Body of pancreas (tissue), 4 donors: ENCODE measurements at regions not wholly inside any gene's neighbourhood (a gene's known extent, or its start where the extent isn't known, plus 50 kb on each side); places are given as distances from the start of the nearest gene placed in this dataset.

Experiments used
- ATAC-seq: fragments of 150-250 bp; one replicate; pipeline ENCODE4 v1.9.1; 2016
- DNase-seq, 4 donors: peaks; one replicate each; pipeline ENCODE4 v3.0.0-alpha.2; 2019
- H3K27ac ChIP-seq, 4 donors: fragments of 200-600 bp; sonication (generic); 1 replicate in 3 of 4; 2 replicates in 1 of 4; pipeline versions ENCODE4 v1.5.1 to v1.6.1; 2016 to 2019; ENCODE audit warnings: mild to moderate bottlenecking in 1 of 4, mixed read lengths in 1 of 4, moderate library complexity in 1 of 4
- H3K27me3 ChIP-seq, 2 donors: fragments of 200-600 bp; sonication (generic); one replicate each; pipeline ENCODE4 v1.6.0; 2016; ENCODE audit warnings: mild to moderate bottlenecking in 1 of 2
- H3K36me3 ChIP-seq, 2 donors: fragments of 200-600 bp; sonication (generic); replicated peaks in 1 of 2; 2 replicates each; pipeline ENCODE4 v1.5.1; 2016; ENCODE audit warnings: low read depth in 2 of 2; ENCODE audit not compliant: insufficient read depth in 1 of 2
- H3K4me1 ChIP-seq: fragments of 200-600 bp; sonication (generic); one replicate; pipeline ENCODE4 v1.6.0; 2016
- H3K4me3 ChIP-seq, 2 donors: fragments of 200-600 bp; sonication (generic); 1 replicate in 1 of 2; 2 replicates in 1 of 2; pipeline ENCODE4 v1.5.1; 2016 to 2019
- H3K9me3 ChIP-seq, 3 donors: fragments of 200-600 bp; sonication (generic); 1 replicate in 2 of 3; 2 replicates in 1 of 3; pipeline ENCODE4 v1.5.1; 2016
- CTCF ChIP-seq, 7 experiments: fragments of 450-650 bp in 4 of 7; fragments of 200-600 bp in 3 of 7; sonication (generic) in 3 of 7; IDR thresholded peaks; one replicate each; pipeline ENCODE4 v1.5.1; 2016 to 2019; ENCODE audit warnings: antibody characterized with exemption in 7 of 7
- POLR2A ChIP-seq, 3 donors: fragments of 450-650 bp; IDR thresholded peaks; one replicate each; pipeline ENCODE4 v1.6.1; 2016; ENCODE audit warnings: antibody characterized with exemption in 3 of 3, mild to moderate bottlenecking in 2 of 3
- WGBS, 2 donors: methylation state at CpG; one replicate each; pipeline ENCODE4 v1.1.5; 2017; 5-methylcytosine and 5-hydroxymethylcytosine counted together
- intact Hi-C: fragments of 100-400 bp; cut with DNase I; formaldehyde crosslinking; loops from one replicate; pipeline ENCODE4 v1.15.1; 2023

DNA sequence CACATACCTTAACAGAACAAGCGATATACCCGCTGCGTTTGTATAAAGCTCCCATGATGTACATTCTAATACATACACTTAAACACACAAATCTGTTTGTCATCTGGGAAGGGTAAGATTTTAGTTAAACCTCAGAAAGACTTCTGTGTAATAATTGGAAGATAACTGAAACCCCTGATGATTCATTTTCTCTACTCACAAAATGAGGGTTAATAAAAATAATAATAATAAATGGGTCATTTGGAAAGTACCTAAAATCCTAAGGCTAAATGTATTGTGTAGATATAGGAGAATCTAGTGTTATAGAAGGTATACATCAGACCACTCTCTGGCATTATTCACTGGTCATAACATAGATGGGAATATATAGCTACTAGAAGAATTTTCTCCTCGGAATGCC lies 64.7 kb upstream of the SOX9 start:
- Histone ChIP-seq H3K36me3 (no peaks in the 10 kb centered on the region), H3K27me3 (no peaks in the 10 kb centered on the region), H3K4me1 (peaks cover 11% of the 10 kb centered on the region), H3K27ac (peak overlapping the region in 3 of 4 donors; percentile 60 to 79 (median 66)), H3K4me3 (peak overlapping the region in 1 of 2 donors; percentile 21), H3K9me3 (no peaks in the 10 kb centered on the region)
- WGBS, 2 donors, result 40 to 61% methylated on average over 4 of the region's 4 CpGs
- intact Hi-C loops, result no loop called here
- no peak for TF ChIP-seq CTCF (IDR thresholded peaks at IDR 0.05)
- no peak for TF ChIP-seq POLR2A (IDR thresholded peaks at IDR 0.05)
- DNase-seq (no peak), ATAC-seq (no peak)

GRCh38 chr17:72056727-72057290 lies 64.0 kb upstream of the SOX9 start:
- Histone ChIP-seq H3K4me3 (peak overlapping the region in 1 of 2 donors; percentile 21), H3K4me1 (peaks cover 11% of the 10 kb centered on the region), H3K9me3 (no peaks in the 10 kb centered on the region), H3K36me3 (no peaks in the 10 kb centered on the region), H3K27ac (peak overlapping the region; percentile 50 to 79 (median 63)), H3K27me3 (no peaks in the 10 kb centered on the region)
- intact Hi-C loops, result no loop called here
- TF ChIP-seq CTCF (IDR thresholded peaks at IDR 0.05), result no peak
- TF ChIP-seq POLR2A (IDR thresholded peaks at IDR 0.05), result no peak
- DNase-seq (peak in 3 of 4 donors; percentile 24 to 32 (median 27)), ATAC-seq (no peak)
- WGBS, 2 donors, result 65 to 82% methylated on average over 2 to 3 of the region's 3 CpGs

DNA sequence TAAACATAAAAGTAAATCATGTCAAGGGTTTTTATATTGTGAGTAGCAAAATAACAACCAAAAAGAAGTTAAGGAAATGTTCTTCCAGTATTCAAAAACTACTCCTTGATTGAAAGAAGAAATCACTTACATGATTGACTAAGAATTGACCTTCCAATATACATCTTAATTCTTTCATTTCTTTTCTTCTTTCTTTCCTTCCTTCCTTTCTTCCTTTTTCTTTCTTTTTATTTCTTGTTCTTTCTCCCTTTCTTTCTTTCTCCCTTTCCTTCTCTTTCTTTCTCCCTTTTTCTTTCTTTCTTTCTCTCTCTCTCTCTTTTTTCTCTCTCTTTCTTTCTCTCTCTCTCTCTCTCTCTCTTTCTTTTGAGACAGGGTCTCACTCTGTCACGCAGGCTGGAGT lies 60.7 kb upstream of the SOX9 start:
- no peaks in the 10 kb centered on the region for H3K36me3 ChIP-seq
- intact Hi-C loops, result no loop called here
- 70 to 72% methylated on average over 1 of the region's 1 CpG for WGBS, 2 donors
- no peaks in the 10 kb centered on the region for H3K9me3 ChIP-seq
- H3K4me3 ChIP-seq, result no peak overlapping the region
- H3K27me3 ChIP-seq, result no peaks in the 10 kb centered on the region
- DNase-seq, result no peak
- H3K27ac ChIP-seq, result peak overlapping the region in 3 of 4 donors; percentile 56 to 79 (median 60)
- ATAC-seq, result no peak
- H3K4me1 ChIP-seq, result peaks cover 11% of the 10 kb centered on the region
- TF ChIP-seq CTCF (IDR thresholded peaks at IDR 0.05), result no peak
- TF ChIP-seq POLR2A (IDR thresholded peaks at IDR 0.05), result no peak

DNA sequence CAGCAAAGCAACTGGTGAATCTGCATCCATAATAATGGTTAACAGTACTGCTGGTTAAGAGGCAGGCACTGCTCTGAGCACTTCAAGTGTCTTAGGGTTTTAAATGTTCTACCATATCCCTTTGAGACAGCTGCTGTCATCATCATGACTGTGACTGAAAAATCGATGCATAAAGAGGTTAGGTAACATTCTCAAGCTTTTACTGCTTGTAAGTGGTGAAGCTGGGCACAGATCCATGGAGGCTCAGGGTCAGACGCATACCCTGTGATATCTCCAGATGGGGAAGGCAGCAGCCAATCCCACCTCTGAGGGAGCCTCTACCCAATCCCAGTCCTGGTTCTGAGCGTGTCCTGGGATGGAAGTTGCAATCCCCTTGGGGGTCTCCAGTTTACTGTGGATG lies 57.6 kb upstream of the SOX9 start:
- no peak for TF ChIP-seq CTCF (IDR thresholded peaks at IDR 0.05)
- no peak for TF ChIP-seq POLR2A (IDR thresholded peaks at IDR 0.05)
- peak in 2 of 4 donors; percentile 12 to 19 for DNase-seq
- intact Hi-C loops, result no loop called here
- Histone ChIP-seq H3K27ac (no peak overlapping the region), H3K9me3 (no peaks in the 10 kb centered on the region), H3K4me3 (no peak overlapping the region), H3K4me1 (peaks cover 14% of the 10 kb centered on the region), H3K27me3 (no peaks in the 10 kb centered on the region), H3K36me3 (no peaks in the 10 kb centered on the region)
- 39 to 44% methylated on average over 3 of the region's 3 CpGs for WGBS, 2 donors
- no peak for ATAC-seq

DNA sequence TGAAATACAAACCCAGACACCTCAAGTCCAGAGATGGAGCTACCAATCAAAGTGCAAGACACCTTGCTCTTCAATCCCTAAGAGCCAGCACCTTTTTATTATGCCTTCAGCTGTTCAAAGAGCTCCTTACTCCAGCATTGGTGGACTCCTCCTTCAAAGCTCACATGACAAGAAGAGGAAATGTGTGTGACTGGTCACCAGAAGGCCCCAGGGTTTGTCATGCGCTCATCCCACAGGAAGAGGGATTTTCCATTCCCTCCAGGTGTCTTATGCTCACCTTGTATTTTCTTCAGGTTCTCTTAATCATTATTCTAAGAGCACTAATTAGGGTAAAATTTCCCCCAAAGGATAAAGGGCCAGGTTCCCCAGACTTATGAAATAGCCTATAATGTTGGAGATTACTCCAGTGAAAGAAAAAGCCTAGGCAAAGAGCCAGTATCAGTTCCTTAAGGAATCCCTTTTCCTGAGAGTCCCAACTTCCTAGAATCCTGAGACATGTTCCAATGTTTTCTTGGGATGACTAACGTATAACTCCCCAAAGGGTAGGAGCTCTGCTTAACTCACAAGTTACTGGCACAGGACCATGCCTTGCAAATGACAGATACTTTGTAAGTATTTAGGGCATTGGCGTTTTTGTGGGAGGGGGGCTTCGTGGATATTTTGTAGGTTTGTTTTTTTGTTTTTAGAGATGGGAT lies 56.9 kb upstream of the SOX9 start:
- no peak overlapping the region for H3K27ac ChIP-seq
- H3K4me1 ChIP-seq, result peaks cover 9% of the 10 kb centered on the region
- DNase-seq (no peak), ATAC-seq (no peak)
- H3K27me3 ChIP-seq, result no peaks in the 10 kb centered on the region
- H3K9me3 ChIP-seq, result no peaks in the 10 kb centered on the region
- 83 to 84% methylated on average over 4 of the region's 4 CpGs for WGBS, 2 donors
- no peak for TF ChIP-seq CTCF (IDR thresholded peaks at IDR 0.05)
- no peak for TF ChIP-seq POLR2A (IDR thresholded peaks at IDR 0.05)
- H3K36me3 ChIP-seq, result no peaks in the 10 kb centered on the region
- H3K4me3 ChIP-seq, result no peak overlapping the region
- intact Hi-C loops, result no loop called here
